ENCODE measurements at regions not wholly inside any gene's neighbourhood (a gene's known extent, or its start where the extent isn't known, plus 50 kb on each side); places are given as distances from the start of the nearest gene placed in this dataset.

DNA sequence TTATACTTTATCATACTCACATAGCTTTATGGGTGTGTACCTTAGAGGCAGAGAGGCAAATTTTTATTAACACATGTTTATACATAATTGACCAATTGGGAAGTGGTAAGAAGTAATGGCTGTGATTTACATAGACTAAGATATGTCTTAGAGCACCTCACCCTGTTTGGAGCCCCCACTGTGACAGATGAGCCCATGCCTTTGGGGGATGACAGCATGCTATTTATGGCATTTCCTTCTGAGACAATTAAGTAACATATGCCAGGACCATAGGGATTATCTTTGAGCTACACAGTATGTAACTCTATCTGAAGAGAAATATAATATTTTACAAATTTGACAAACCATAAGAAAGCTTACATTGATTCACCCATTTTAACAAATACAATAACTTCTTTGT lies 1655.3 kb upstream of the ACVR2A start:
- no TSS peak for BruUV-seq (replicated peaks)
- H3K4me3 ChIP-seq (ENCODE audit: low read depth, low read length, poor library complexity, severe bottlenecking), result no peak overlapping the region

GRCh38 chr2:146173934-146174333 lies 1654.0 kb upstream of the ZEB2 start:
- no peak overlapping the region for H3K4me3 ChIP-seq (ENCODE audit: low read depth, low read length, poor library complexity, severe bottlenecking)
- H3K27ac ChIP-seq (ENCODE audit: low read depth, low read length, poor library complexity, severe bottlenecking), result no peak overlapping the region
- no peaks in the 10 kb centered on the region for H3K27me3 ChIP-seq (replicated peaks; ENCODE audit: insufficient read depth, low read depth, low read length, poor library complexity)
- BruUV-seq (replicated peaks), result no TSS peak
- ChIA-PET POLR2A (ENCODE audit: low non-redundant PET) (no interaction called here), CTCF (no interaction called here)
- DNase-seq (ENCODE audit: low spot score), result no peak
- no peaks in the 10 kb centered on the region for H3K36me3 ChIP-seq (ENCODE audit: insufficient read depth, low read length, poor library complexity, severe bottlenecking)
- intact Hi-C loops (cut with micrococcal nuclease; ENCODE audit: unreplicated experiment), result no loop called here
- no peaks in the 10 kb centered on the region for H3K4me1 ChIP-seq (ENCODE audit: insufficient read depth, low read length, poor library complexity, severe bottlenecking)
- peaks cover 10% of the 10 kb centered on the region for H3K9me3 ChIP-seq (ENCODE audit: low read depth, low read length, poor library complexity, severe bottlenecking)
- TF ChIP-seq, protein P1, sequence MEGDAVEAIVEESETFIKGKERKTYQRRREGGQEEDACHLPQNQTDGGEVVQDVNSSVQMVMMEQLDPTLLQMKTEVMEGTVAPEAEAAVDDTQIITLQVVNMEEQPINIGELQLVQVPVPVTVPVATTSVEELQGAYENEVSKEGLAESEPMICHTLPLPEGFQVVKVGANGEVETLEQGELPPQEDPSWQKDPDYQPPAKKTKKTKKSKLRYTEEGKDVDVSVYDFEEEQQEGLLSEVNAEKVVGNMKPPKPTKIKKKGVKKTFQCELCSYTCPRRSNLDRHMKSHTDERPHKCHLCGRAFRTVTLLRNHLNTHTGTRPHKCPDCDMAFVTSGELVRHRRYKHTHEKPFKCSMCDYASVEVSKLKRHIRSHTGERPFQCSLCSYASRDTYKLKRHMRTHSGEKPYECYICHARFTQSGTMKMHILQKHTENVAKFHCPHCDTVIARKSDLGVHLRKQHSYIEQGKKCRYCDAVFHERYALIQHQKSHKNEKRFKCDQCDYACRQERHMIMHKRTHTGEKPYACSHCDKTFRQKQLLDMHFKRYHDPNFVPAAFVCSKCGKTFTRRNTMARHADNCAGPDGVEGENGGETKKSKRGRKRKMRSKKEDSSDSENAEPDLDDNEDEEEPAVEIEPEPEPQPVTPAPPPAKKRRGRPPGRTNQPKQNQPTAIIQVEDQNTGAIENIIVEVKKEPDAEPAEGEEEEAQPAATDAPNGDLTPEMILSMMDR (conservative IDR thresholded peaks at IDR 0.05; ENCODE audit: low read depth, low read length), result no peak
- no peak for TF ChIP-seq EZH2 (IDR thresholded peaks at IDR 0.05; ENCODE audit: borderline replicate concordance, low read depth, low read length, poor library complexity, severe bottlenecking)

More for the DNA sequence above, 1655.3 kb upstream of the ACVR2A start:
- Histone ChIP-seq H3K27me3 (replicated peaks; ENCODE audit: insufficient read depth, low read depth, low read length, poor library complexity) (no peaks in the 10 kb centered on the region), H3K36me3 (ENCODE audit: insufficient read depth, low read length, poor library complexity, severe bottlenecking) (no peaks in the 10 kb centered on the region), H3K9me3 (ENCODE audit: low read depth, low read length, poor library complexity, severe bottlenecking) (no peaks in the 10 kb centered on the region), H3K4me1 (ENCODE audit: insufficient read depth, low read length, poor library complexity, severe bottlenecking) (peaks cover 16% of the 10 kb centered on the region), H3K27ac (ENCODE audit: low read depth, low read length, poor library complexity, severe bottlenecking) (no peak overlapping the region)
- ChIA-PET POLR2A (ENCODE audit: low non-redundant PET) (no interaction called here), CTCF (no interaction called here)
- peak; percentile 92 for DNase-seq (ENCODE audit: low spot score)
- intact Hi-C loops (cut with micrococcal nuclease; ENCODE audit: unreplicated experiment), result no loop called here
- no peak for TF ChIP-seq EZH2 (IDR thresholded peaks at IDR 0.05; ENCODE audit: borderline replicate concordance, low read depth, low read length, poor library complexity, severe bottlenecking)
- TF ChIP-seq, protein P1 (conservative IDR thresholded peaks at IDR 0.05; ENCODE audit: low read depth, low read length), result no peak

DNA sequence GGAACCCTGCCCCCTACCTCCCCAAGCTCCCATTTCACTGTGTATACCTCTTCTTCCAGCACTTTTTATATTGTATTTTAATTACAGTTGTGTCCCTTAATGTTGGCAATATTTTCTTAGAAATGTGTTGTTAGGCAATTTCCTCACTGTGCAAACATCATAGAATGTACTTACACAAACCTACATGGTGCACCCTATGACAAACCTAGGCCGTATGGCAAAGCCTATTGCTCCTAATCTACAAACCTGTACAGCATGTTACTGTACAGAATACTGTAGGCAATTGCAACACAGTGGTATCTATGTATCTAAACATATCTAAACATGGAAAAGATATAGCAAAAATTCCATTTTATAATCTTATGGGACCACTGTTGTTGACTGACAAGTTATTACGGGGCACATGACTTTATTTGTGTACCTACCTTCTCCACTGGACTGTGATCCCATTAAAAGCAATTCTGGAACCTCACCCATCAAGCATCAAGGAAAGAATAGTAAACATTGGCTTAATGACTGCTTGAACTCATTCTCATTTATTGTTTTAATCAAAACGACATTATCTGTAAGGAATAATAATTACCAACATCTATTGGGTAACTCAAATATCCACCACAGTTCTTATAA lies 1641.5 kb upstream of the ZEB2 start:
- H3K4me1 ChIP-seq (ENCODE audit: insufficient read depth, low read length, poor library complexity, severe bottlenecking), result no peaks in the 10 kb centered on the region
- H3K27me3 ChIP-seq (replicated peaks; ENCODE audit: insufficient read depth, low read depth, low read length, poor library complexity), result no peaks in the 10 kb centered on the region
- DNase-seq (ENCODE audit: low spot score), result no peak
- POLR2A ChIA-PET (ENCODE audit: low non-redundant PET), result no interaction called here
- CTCF ChIA-PET, result no interaction called here
- H3K4me3 ChIP-seq (ENCODE audit: low read depth, low read length, poor library complexity, severe bottlenecking), result no peak overlapping the region
- intact Hi-C loops (cut with micrococcal nuclease; ENCODE audit: unreplicated experiment), result no loop called here
- TF ChIP-seq, protein P1 (conservative IDR thresholded peaks at IDR 0.05; ENCODE audit: low read depth, low read length), result no peak
- no peak for TF ChIP-seq EZH2 (IDR thresholded peaks at IDR 0.05; ENCODE audit: borderline replicate concordance, low read depth, low read length, poor library complexity, severe bottlenecking)
- no peaks in the 10 kb centered on the region for H3K9me3 ChIP-seq (ENCODE audit: low read depth, low read length, poor library complexity, severe bottlenecking)
- BruUV-seq (replicated peaks), result no TSS peak
- H3K27ac ChIP-seq (ENCODE audit: low read depth, low read length, poor library complexity, severe bottlenecking), result no peak overlapping the region
- H3K36me3 ChIP-seq (ENCODE audit: insufficient read depth, low read length, poor library complexity, severe bottlenecking), result no peaks in the 10 kb centered on the region
